ENCODE measurements at regions not wholly inside any gene's neighbourhood (a gene's known extent, or its start where the extent isn't known, plus 50 kb on each side); places are given as distances from the start of the nearest gene placed in this dataset.

DNA sequence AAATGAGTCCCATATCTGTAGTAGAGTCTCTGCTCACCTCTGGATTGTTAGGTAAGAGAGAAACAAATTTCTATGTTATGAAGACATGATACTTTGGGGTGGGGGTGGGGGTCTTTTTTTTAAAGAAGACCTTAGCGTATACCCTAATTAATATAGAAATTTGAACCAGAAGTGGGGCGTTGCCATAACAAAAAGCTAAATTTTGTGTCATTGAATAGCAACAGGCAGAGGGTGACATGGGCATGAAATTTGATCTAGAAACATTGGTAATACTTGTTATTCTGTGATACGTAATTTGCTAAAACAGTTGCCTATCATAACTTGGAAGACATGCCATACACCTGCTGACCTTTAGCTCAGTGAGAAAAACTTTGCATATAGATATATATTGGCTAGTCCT, 92.3 kb upstream of the SLC38A2 start:
- Histone ChIP-seq H3K4me3 (ENCODE audit: low read depth, low read length) (no peak overlapping the region), H3K27me3 (ENCODE audit: control insufficient read depth, insufficient read depth, low read length) (no peaks in the 10 kb centered on the region), H3K36me3 (ENCODE audit: control insufficient read depth, insufficient read depth, low read length) (no peaks in the 10 kb centered on the region)
- TF ChIP-seq, protein P1, sequence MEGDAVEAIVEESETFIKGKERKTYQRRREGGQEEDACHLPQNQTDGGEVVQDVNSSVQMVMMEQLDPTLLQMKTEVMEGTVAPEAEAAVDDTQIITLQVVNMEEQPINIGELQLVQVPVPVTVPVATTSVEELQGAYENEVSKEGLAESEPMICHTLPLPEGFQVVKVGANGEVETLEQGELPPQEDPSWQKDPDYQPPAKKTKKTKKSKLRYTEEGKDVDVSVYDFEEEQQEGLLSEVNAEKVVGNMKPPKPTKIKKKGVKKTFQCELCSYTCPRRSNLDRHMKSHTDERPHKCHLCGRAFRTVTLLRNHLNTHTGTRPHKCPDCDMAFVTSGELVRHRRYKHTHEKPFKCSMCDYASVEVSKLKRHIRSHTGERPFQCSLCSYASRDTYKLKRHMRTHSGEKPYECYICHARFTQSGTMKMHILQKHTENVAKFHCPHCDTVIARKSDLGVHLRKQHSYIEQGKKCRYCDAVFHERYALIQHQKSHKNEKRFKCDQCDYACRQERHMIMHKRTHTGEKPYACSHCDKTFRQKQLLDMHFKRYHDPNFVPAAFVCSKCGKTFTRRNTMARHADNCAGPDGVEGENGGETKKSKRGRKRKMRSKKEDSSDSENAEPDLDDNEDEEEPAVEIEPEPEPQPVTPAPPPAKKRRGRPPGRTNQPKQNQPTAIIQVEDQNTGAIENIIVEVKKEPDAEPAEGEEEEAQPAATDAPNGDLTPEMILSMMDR (IDR thresholded peaks at IDR 0.05; ENCODE audit: insufficient read depth, low read length, poor library complexity, severe bottlenecking), result no peak
- no peak for DNase-seq (ENCODE audit: low read depth)

DNA sequence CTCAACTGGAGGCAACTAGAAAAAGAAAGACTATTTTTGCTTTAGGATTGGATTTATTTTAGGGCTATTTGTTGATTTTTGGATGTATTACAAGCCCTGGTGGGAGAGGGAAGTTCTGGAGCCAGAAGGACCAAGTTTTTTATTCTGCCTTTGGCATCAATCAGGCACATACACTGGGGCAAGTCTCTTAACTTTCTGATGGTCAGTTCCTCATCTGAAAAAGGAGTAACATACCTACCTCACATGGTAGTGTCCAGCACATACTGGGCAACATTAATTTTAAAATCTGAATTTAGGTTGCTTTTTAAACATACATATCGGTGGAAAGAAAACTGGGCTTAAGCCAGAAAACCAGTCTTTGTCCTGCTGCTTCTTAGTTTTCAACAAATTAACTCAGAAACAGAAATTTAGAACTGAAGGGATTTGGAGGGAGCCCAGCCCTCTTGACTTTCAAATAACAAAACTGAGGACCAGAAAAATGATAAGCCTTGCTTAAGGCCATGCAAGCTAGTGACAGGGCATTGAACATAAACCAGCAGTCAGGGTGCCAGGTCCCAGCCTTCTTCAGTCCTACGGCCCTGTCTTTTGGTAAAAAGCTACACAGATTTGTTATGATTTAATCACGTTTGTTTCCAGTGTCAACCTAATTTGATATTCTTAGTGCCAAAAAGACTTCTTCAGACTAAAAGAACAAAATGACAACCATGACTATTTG, 90.2 kb upstream of the SLC38A2 start:
- Histone ChIP-seq H3K27me3 (ENCODE audit: control insufficient read depth, insufficient read depth, low read length) (no peaks in the 10 kb centered on the region), H3K36me3 (ENCODE audit: control insufficient read depth, insufficient read depth, low read length) (no peaks in the 10 kb centered on the region), H3K4me3 (ENCODE audit: low read depth, low read length) (no peak overlapping the region)
- DNase-seq (ENCODE audit: low read depth), result no peak
- TF ChIP-seq, protein P1 (IDR thresholded peaks at IDR 0.05; ENCODE audit: insufficient read depth, low read length, poor library complexity, severe bottlenecking), result no peak

DNA sequence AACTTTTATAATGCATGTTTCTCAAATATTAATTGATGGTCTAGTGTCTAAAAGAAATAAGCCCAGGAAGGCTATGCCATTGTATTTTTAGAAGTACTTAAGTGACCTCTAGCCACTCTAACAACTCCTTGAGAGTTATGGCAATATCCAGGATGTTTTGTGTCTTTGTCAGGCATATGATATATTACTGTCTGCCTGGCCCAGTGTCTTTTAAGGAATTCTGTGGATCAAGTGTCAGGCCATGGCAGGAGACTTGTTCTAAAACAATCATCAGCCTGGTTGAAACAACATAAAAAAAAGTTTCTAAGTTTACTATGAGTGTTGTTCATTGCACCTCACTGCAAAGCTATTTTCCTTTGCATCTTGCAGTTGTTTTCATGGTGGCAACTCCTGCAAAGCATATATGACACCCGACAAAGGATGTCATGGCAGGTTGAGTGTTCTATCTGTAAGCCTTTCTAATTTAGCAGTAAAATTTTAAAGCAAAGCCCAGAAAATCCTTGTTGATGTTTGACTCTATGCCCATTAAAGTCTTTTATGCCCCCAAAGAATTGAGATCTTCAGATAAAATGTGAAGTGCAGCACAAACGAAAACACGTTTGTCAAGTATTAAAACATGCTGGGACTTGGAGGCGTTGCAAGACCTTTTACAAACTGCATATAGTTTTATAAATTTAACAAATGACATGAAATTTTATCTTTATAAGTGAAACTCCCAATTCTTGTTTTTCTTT, 89.5 kb upstream of the SLC38A2 start:
- no peak overlapping the region for H3K4me3 ChIP-seq (ENCODE audit: low read depth, low read length)
- no peak for DNase-seq (ENCODE audit: low read depth)
- no peaks in the 10 kb centered on the region for H3K27me3 ChIP-seq (ENCODE audit: control insufficient read depth, insufficient read depth, low read length)
- no peaks in the 10 kb centered on the region for H3K36me3 ChIP-seq (ENCODE audit: control insufficient read depth, insufficient read depth, low read length)
- TF ChIP-seq, protein P1 (IDR thresholded peaks at IDR 0.05; ENCODE audit: insufficient read depth, low read length, poor library complexity, severe bottlenecking), result no peak

DNA sequence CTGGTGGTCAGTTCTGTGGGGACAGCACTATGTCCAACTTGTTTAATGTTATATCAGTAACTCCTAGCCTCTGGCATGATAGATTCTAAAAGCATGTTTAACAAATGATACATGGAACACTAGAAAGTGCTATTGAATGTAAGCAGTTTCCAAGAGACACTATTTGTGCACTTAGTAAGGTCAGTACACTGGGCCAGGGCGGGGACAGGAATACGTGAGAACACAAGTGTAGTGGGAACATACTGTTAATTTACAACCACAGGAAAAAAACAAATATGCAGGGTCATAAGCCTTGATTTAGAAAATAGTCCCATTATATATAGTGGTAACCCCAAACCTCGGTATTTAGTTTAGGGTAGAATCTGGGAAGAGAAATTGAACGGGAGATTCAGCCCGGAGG, 88.9 kb upstream of the SLC38A2 start:
- H3K36me3 ChIP-seq (ENCODE audit: control insufficient read depth, insufficient read depth, low read length), result no peaks in the 10 kb centered on the region
- no peaks in the 10 kb centered on the region for H3K27me3 ChIP-seq (ENCODE audit: control insufficient read depth, insufficient read depth, low read length)
- DNase-seq (ENCODE audit: low read depth), result no peak
- H3K4me3 ChIP-seq (ENCODE audit: low read depth, low read length), result no peak overlapping the region
- TF ChIP-seq, protein P1 (IDR thresholded peaks at IDR 0.05; ENCODE audit: insufficient read depth, low read length, poor library complexity, severe bottlenecking), result no peak

DNA sequence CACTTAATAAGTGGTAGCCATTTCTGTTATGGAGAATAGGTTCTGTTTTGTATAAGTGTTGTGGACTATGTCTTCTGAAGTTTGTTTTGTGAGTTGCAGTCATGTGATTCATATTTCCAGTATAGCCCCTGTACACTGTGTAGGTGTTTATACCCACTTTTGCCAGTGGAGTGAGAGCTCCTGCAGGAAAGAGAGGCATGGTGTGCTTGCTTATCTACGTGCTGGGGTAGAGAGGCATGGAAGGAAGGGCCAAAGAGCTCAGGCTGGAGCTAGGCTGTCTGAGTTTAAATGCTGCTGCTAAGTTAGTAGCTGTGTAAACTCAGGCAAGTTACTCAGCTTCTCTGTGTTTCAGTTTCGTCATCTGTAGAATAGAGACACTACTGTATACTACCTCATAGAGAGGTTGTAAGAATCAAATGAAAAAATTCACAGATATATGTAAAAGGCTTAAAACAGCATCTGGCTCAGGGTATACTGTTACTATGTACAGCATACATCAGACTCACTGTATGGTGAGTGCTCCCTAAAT, 88.2 kb upstream of the SLC38A2 start:
- DNase-seq (ENCODE audit: low read depth), result no peak
- Histone ChIP-seq H3K4me3 (ENCODE audit: low read depth, low read length) (no peak overlapping the region), H3K36me3 (ENCODE audit: control insufficient read depth, insufficient read depth, low read length) (no peaks in the 10 kb centered on the region), H3K27me3 (ENCODE audit: control insufficient read depth, insufficient read depth, low read length) (no peaks in the 10 kb centered on the region)
- TF ChIP-seq, protein P1 (IDR thresholded peaks at IDR 0.05; ENCODE audit: insufficient read depth, low read length, poor library complexity, severe bottlenecking), result no peak

Data from kidney epithelial cell (primary cell).